ENCODE measurements at regions not wholly inside any gene's neighbourhood (a gene's known extent, or its start where the extent isn't known, plus 50 kb on each side); places are given as distances from the start of the nearest gene placed in this dataset.
"Not testable (repeated sequence)": the region's sequence is repeated elsewhere in the genome, so short reads cannot be mapped to it uniquely, and the experiment has no call there.

- DNase-seq = no peak
Observed at GRCh38 chr2:198273660-198274059, 469.3 kb downstream of the PLCL1 start.

- not testable (repeated sequence) for DNase-seq
Observed at GRCh38 chr2:198270157-198270556, 465.8 kb downstream of the PLCL1 start.

DNA sequence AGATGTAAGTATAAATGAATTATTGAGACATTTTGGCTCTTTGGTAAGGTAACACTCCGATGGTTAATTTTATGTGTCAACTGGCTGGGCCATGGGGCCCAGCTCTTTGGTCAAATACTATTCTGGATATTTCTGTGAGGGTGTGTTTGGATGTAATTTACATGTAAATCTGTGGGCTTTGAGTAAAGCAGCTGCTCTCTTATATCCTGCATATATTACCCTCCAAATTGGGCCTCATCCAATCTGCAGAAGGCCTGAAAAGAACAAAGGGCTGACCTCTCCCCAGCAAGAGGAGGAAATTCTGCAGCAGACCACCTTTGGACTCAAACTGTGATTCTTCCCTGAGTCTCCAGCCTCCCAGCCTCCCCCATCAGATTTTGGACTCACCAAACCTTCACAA, 464.1 kb downstream of the PLCL1 start:
- no peak for DNase-seq

- DNase-seq = no peak
Observed at GRCh38 chr2:198259496-198259895, 455.1 kb downstream of the PLCL1 start.

DNA sequence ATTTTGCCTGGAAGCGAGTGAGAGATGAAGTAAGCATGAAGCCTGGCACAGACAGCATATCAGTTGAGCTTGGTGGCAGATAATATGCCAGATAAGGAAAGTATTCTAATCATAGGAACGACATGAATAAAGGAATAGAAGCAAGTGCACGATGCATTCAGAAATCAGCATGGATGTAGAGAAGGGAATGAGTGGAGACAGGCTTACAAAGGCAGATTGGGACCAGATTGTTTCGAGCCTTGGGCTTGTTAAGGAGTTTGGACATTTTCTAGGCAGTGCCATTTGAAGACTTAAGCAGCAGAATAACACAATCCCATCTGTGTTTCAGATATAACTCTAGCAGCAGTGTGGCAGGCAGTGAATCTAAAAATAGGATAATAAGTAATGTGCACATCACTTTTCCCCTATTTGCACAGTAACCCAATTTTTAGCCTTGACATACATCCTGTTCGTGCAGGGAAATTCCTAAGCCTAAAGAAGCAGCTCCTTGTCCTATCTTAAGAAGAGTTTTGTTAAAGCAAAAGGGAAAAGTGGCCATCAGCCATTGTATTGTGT, 450.2 kb downstream of the PLCL1 start:
- DNase-seq = no peak

DNA sequence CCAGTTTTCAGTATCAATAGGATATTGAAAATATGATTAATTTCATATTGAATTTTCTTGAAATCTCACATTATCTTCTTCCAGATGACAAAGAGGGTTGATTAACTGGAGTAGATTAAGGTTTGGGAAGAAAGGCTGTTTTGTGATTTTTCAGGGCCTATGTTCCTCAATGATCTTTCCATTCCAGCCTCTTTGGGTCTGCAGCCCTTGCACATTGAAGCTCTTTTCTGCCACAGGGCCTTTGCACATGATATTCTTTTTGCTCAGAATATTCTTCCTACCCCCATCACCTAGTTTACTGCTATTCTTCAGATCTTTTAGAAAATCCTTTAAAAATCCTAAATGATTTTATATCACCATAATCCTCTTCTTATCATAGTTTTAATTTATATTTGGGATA, 449.6 kb downstream of the PLCL1 start:
- DNase-seq = no peak

DNA sequence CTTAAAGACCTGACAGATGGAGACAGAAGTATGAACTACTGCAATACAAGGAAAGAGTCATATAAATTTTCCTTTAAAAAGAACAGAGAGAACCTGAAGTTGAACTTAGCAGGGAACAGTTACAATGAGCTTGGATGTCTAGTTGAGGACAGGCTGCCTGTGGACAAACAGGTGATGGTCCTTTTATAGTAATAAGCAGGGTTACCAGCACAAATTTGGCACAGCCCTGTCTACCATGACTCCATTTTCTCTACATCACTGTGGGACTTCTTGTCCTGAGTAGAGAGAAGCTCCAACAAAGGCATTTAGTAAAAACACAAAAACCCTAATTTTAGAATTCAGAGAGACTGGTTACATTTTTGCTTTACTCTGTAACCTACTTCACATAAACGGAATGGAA, 448.1 kb downstream of the PLCL1 start:
- DNase-seq = no peak

DNA sequence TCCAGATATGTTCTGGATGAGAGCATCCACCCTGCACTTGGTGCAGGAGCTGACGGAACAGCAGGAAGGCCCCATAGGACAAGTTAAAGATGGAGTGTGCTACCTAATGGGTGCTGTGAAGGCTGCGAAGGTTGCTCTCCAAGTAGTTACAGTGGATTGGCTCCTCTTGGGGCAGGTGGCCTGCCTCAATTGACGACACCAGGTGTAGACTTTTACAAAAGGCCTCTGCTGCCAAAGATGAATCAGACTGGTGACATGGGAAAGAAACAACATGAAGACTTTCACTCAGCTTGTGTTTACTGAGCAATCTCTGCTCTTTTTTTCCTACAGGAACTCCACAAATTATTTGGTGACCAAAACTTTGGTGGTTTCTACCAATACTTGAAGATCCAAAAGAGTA, 437.7 kb downstream of the PLCL1 start:
- DNase-seq = no peak

- no peak for DNase-seq
Observed at GRCh38 chr2:198238429-198238828, 434.0 kb downstream of the PLCL1 start.

DNA sequence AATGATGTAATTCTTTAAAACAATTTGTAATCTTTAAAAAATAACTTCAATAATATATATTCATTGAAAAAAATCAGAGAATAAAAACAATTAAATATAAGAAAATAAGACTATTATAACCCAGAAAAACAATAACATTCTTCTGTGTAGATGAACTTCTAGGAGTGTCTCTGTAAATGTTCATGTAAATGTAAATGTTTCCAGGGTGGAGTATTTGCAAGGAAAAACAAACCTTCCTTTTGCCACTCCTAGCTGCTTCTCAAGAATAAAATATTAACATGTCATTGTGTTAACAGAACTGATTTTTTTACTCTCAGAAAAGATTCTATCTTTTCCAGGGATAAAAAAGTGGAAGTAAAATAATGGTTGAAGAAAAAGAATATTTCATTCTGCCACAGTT, 431.9 kb downstream of the PLCL1 start:
- no peak for DNase-seq

DNA sequence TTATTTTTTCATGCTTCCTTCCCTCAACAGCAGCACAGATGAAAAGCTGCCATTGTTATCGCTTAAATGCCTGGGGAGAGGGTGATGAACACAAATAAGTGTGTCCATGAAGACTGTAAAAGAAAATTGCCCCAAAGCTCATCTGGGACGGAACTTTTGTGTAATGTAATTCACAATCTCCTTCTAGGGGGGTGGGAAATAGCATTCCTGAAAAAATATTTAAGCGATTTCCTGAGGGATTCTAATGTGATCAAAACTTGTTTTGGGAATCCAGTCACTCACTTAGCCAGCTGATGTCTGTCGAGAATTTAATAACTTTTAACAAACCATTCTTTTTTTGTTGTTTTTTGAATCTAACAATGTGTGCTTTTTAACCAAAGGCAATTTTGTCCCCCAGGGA, 427.9 kb downstream of the PLCL1 start:
- no peak for DNase-seq

GRCh38 chr2:198231562-198231961, 427.2 kb downstream of the PLCL1 start:
- no peak for DNase-seq

GRCh38 chr2:198220763-198221610, 416.6 kb downstream of the PLCL1 start:
- DNase-seq = no peak

- no peak for DNase-seq
Observed at GRCh38 chr2:198219292-198219691, 414.9 kb downstream of the PLCL1 start.

DNA sequence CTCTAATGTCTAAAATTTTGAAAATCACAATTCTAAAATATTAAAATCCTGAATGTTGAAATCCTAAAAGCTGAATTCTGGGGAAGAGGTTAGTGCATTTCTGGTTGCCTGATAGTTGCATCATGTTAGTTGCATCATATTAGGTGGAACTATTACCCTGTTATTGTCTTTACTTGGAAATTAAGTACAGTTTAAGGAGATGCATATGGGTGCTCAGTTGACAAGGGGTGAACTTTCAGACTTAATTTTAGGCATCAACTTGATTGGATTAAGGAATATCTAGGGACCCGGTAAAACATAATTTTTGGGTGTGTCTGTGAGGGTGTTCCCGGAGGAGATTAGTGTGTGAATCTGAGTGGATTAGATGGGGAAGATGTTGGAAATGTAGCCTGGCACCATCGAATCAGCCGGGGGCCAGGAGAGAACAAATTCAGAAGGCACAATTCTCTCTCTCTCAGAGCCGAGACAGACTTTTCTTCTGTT, 409.8 kb downstream of the PLCL1 start:
- no peak for DNase-seq

DNA sequence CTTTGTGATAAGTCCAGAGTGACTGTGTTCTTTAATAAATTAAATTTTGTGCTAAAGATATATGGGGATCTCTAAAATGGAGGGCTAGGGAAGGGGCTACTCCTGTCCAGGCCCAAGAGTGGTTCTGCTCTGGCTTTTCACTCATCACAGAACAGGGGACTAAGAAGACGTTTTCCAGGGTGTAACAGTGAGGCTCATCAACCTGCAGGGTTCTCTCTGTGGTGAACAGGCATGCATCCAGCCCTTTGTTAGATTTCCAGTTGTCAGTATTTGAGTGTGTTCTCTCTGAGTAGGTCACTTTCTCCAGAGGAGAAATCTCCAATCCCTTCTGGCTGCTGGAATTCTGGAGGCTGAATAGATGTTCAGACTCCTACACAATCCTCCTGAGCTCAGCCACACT, 408.9 kb downstream of the PLCL1 start:
- no peak for DNase-seq

GRCh38 chr2:198211706-198212105, 407.3 kb downstream of the PLCL1 start:
- no peak for DNase-seq

- no peak for DNase-seq
Observed at GRCh38 chr2:198203336-198204069, 399.1 kb downstream of the PLCL1 start.
